ENCODE measurements at regions not wholly inside any gene's neighbourhood (a gene's known extent, or its start where the extent isn't known, plus 50 kb on each side); places are given as distances from the start of the nearest gene placed in this dataset.

DNA sequence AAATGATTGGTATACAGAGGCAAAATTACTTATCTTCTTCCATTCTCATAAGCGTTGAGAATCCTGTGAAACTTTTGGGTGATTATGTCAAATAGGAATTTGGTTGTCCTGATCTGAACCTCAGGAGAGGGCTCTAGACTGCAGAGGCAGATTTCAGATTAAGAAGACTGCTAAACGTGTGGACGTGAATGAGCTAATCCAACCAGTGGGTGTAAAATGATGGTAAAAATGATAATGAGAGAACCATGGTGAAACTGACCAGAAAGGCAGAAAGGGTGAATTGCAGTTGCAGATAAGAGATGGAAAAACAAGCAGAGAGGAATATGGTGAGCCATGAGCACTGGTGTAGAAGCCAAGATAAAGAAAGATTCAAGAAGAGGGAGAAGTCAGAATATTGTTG lies 1200.2 kb upstream of the CDH6 start:
- TF ChIP-seq, protein P1, sequence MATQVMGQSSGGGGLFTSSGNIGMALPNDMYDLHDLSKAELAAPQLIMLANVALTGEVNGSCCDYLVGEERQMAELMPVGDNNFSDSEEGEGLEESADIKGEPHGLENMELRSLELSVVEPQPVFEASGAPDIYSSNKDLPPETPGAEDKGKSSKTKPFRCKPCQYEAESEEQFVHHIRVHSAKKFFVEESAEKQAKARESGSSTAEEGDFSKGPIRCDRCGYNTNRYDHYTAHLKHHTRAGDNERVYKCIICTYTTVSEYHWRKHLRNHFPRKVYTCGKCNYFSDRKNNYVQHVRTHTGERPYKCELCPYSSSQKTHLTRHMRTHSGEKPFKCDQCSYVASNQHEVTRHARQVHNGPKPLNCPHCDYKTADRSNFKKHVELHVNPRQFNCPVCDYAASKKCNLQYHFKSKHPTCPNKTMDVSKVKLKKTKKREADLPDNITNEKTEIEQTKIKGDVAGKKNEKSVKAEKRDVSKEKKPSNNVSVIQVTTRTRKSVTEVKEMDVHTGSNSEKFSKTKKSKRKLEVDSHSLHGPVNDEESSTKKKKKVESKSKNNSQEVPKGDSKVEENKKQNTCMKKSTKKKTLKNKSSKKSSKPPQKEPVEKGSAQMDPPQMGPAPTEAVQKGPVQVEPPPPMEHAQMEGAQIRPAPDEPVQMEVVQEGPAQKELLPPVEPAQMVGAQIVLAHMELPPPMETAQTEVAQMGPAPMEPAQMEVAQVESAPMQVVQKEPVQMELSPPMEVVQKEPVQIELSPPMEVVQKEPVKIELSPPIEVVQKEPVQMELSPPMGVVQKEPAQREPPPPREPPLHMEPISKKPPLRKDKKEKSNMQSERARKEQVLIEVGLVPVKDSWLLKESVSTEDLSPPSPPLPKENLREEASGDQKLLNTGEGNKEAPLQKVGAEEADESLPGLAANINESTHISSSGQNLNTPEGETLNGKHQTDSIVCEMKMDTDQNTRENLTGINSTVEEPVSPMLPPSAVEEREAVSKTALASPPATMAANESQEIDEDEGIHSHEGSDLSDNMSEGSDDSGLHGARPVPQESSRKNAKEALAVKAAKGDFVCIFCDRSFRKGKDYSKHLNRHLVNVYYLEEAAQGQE (IDR thresholded peaks at IDR 0.05; ENCODE audit: low read depth): no peak
- TF ChIP-seq TAF1 (IDR thresholded peaks at IDR 0.05; ENCODE audit: low read depth) (no peak), NFIC (IDR thresholded peaks at IDR 0.05) (no peak), YY1 (IDR thresholded peaks at IDR 0.05; ENCODE audit: low read depth) (no peak), FOXM1 (IDR thresholded peaks at IDR 0.05; ENCODE audit: borderline replicate concordance, low read depth) (no peak), CREB1 (IDR thresholded peaks at IDR 0.05; ENCODE audit: low read depth) (no peak), EP300 (IDR thresholded peaks at IDR 0.05; ENCODE audit: borderline replicate concordance) (no peak)

Data from Ishikawa (cell line).